ENCODE measurements at regions not wholly inside any gene's neighbourhood (a gene's known extent, or its start where the extent isn't known, plus 50 kb on each side); places are given as distances from the start of the nearest gene placed in this dataset.

- FAIRE-seq (no peak), DNase-seq (ENCODE audit: low read depth, low spot score) (no peak)
- ChIA-PET POLR2A (no interaction called here), CTCF (no interaction called here)
- dilution Hi-C loops (cut with MboI; ENCODE audit: extremely low pct_ligation_motif_present, low sequenced_read_pairs) (no loop called here), intact Hi-C loops (cut with micrococcal nuclease) (no loop called here)
- Histone ChIP-seq H3K27me3 (ENCODE audit: control insufficient read depth in 2 of 2, insufficient read depth in 2 of 2, low read length in 2 of 2) (peaks cover 0 to 3% of the 10 kb centered on the region in 2 experiments), H3K9ac (replicated peaks; ENCODE audit: extremely low read depth, insufficient read depth, low read length) (no peak overlapping the region), H3K27ac (ENCODE audit: insufficient read depth, low read depth, low read length) (no peak overlapping the region), H4K20me1 (replicated peaks; ENCODE audit: control insufficient read depth, extremely low read depth, insufficient read depth, low read length) (no peaks in the 10 kb centered on the region), H3K9me1 (replicated peaks; ENCODE audit: control insufficient read depth, extremely low read depth, insufficient read depth, low read length) (no peaks in the 10 kb centered on the region), H2AFZ (ENCODE audit: low read depth, low read length) (no peak overlapping the region), H3K4me1 (ENCODE audit: control insufficient read depth, extremely low read depth, insufficient read depth, low read length) (no peaks in the 10 kb centered on the region), H3K4me2 (ENCODE audit: insufficient read depth, low read length) (no peak overlapping the region), H3K36me3 (ENCODE audit: control insufficient read depth in 2 of 2, extremely low read depth in 1 of 2, insufficient read depth in 2 of 2, low read length in 2 of 2) (no peaks in the 10 kb centered on the region), H3K4me3 (replicated peaks in 1 of 3; ENCODE audit: insufficient read depth in 1 of 3, low read depth in 1 of 3, low read length in 3 of 3) (no peak overlapping the region), H3K79me2 (ENCODE audit: control insufficient read depth, insufficient read depth, low read length) (no peaks in the 10 kb centered on the region), H3K9me3 (replicated peaks; ENCODE audit: control insufficient read depth, insufficient read depth, low read length) (no peaks in the 10 kb centered on the region)
- no TSS peak for BruUV-seq (replicated peaks)
- TF ChIP-seq GATA2 (IDR thresholded peaks at IDR 0.05; ENCODE audit: insufficient read depth, insufficient read length, low read depth, low read length) (no peak), JUN (IDR thresholded peaks at IDR 0.05; ENCODE audit: borderline replicate concordance, insufficient read depth, insufficient read length, low read depth) (no peak), EZH2 (IDR thresholded peaks at IDR 0.05; ENCODE audit: borderline replicate concordance, low read depth, low read length, severe bottlenecking) (no peak), FOS (IDR thresholded peaks at IDR 0.05; ENCODE audit: borderline replicate concordance, insufficient read depth, low read length) (no peak), POLR2A (IDR thresholded peaks at IDR 0.05; ENCODE audit: low read depth, low read length) (no peak), CTCF (IDR thresholded peaks at IDR 0.05; ENCODE audit: extremely low read depth in 1 of 2, insufficient read depth in 1 of 2, low read depth in 1 of 2, low read length in 2 of 2) (no peak), MAX (IDR thresholded peaks at IDR 0.05; ENCODE audit: insufficient read depth, insufficient read length) (no peak), POLR2AphosphoS5 (IDR thresholded peaks at IDR 0.05; ENCODE audit: insufficient read depth, low read depth, low read length) (no peak), MYC (IDR thresholded peaks at IDR 0.05; ENCODE audit: low read depth, low read length) (no peak)
Measured at GRCh38 chr20:5480824-5481600, 129.8 kb downstream of the GPCPD1 start.
